Liver (tissue), 8 donors: ENCODE measurements at regions not wholly inside any gene's neighbourhood (a gene's known extent, or its start where the extent isn't known, plus 50 kb on each side); places are given as distances from the start of the nearest gene placed in this dataset.

Source experiments
- DNase-seq: peaks from one replicate; pipeline ENCODE4 v3.0.0-alpha.2; 2017; ENCODE audit warnings: low spot score
- H3K27ac ChIP-seq, 2 donors: one replicate each; pipeline ENCODE4 v1.7.0; 2013; ENCODE audit warnings: inconsistent platforms in 2 of 2, low read length in 2 of 2, control low read depth in 1 of 2, low read depth in 1 of 2, mild to moderate bottlenecking in 1 of 2
- H3K27me3 ChIP-seq, 4 donors: one replicate each; pipeline versions ENCODE4 v1.6.1 to v1.7.0; 2013; ENCODE audit warnings: low read length in 3 of 4, inconsistent platforms in 1 of 4, mild to moderate bottlenecking in 1 of 4, moderate library complexity in 1 of 4; ENCODE audit not compliant: control insufficient read depth in 4 of 4, insufficient read depth in 4 of 4
- H3K36me3 ChIP-seq, 4 donors: one replicate each; pipeline versions ENCODE4 v1.6.1 to v1.7.0; 2013; ENCODE audit warnings: low read length in 3 of 4, mild to moderate bottlenecking in 3 of 4, low read depth in 1 of 4, moderate library complexity in 1 of 4; ENCODE audit not compliant: control insufficient read depth in 4 of 4, insufficient read depth in 3 of 4
- H3K4me1 ChIP-seq, 4 donors: one replicate each; pipeline versions ENCODE4 v1.6.1 to v1.7.0; 2013; ENCODE audit warnings: low read length in 3 of 4, mild to moderate bottlenecking in 3 of 4, moderate library complexity in 1 of 4; ENCODE audit not compliant: control insufficient read depth in 4 of 4, insufficient read depth in 4 of 4
- H3K4me3 ChIP-seq, 3 donors: one replicate each; pipeline versions ENCODE4 v1.6.1 to v1.7.0; 2013; ENCODE audit warnings: low read length in 3 of 3, control low read depth in 1 of 3, low read depth in 1 of 3, mild to moderate bottlenecking in 1 of 3
- H3K9ac ChIP-seq, 2 donors: one replicate each; pipeline ENCODE4 v1.7.0; 2013; ENCODE audit warnings: low read length in 2 of 2, mild to moderate bottlenecking in 2 of 2, moderate library complexity in 2 of 2, control low read depth in 1 of 2, low read depth in 1 of 2
- H3K9me3 ChIP-seq, 4 donors: one replicate each; pipeline versions ENCODE4 v1.6.1 to v1.7.0; 2013; ENCODE audit warnings: low read length in 3 of 4; ENCODE audit not compliant: control insufficient read depth in 4 of 4
- ATF3 ChIP-seq: IDR thresholded peaks from 2 replicates; pipeline ENCODE4 v1.6.1; 2016; ENCODE audit warnings: antibody characterized with exemption
- CTCF ChIP-seq: fragments of 150-350 bp; IDR thresholded peaks from 2 replicates; pipeline ENCODE4 v1.5.1; 2017; ENCODE audit warnings: improper control_type of control experiment, low read depth, low read length; ENCODE audit not compliant: missing input control
- FOXA2 ChIP-seq: IDR thresholded peaks from 2 replicates; pipeline ENCODE4 v1.6.1; 2016; ENCODE audit warnings: antibody characterized with exemption
- GABPA ChIP-seq, 2 donors: IDR thresholded peaks in 1 of 2; conservative IDR thresholded peaks in 1 of 2; 2 replicates each; pipeline ENCODE4 v1.6.1; 2016; ENCODE audit warnings: antibody characterized with exemption in 2 of 2, mild to moderate bottlenecking in 1 of 2, moderate library complexity in 1 of 2
- JUND ChIP-seq, 2 donors: IDR thresholded peaks; 2 replicates each; pipeline ENCODE4 v1.6.1; 2016; ENCODE audit warnings: antibody characterized with exemption in 2 of 2
- NR2F2 ChIP-seq: IDR thresholded peaks from 2 replicates; pipeline ENCODE4 v1.6.1; 2016; ENCODE audit warnings: antibody characterized with exemption
- RXRA ChIP-seq, 2 donors: IDR thresholded peaks; 2 replicates each; pipeline ENCODE4 v1.6.1; 2017 to 2018; ENCODE audit warnings: antibody characterized with exemption in 2 of 2, mild to moderate bottlenecking in 1 of 2
- SP1 ChIP-seq: IDR thresholded peaks from 2 replicates; pipeline ENCODE4 v1.6.1; 2018; ENCODE audit warnings: antibody characterized with exemption, mild to moderate bottlenecking
- TAF1 ChIP-seq: conservative IDR thresholded peaks from 2 replicates; pipeline ENCODE4 v1.6.1; 2016; ENCODE audit warnings: antibody characterized with exemption, mild to moderate bottlenecking
- YY1 ChIP-seq: IDR thresholded peaks from 2 replicates; pipeline ENCODE4 v1.6.1; 2016; ENCODE audit warnings: antibody characterized with exemption, mild to moderate bottlenecking
- WGBS: extraction: QIAGEN DNeasy Blood & Tissue Kit; methylation state at CpG from one replicate; pipeline ENCODE4 v1.1.7; 2013; 5-methylcytosine and 5-hydroxymethylcytosine counted together
- TF ChIP-seq, protein P1 (sequence below): IDR thresholded peaks from 2 replicates; pipeline ENCODE4 v1.6.1; 2016; ENCODE audit warnings: antibody characterized with exemption
- TF ChIP-seq, protein P2 (sequence below): IDR thresholded peaks from 2 replicates; pipeline ENCODE4 v1.6.1; 2016; ENCODE audit warnings: antibody characterized with exemption
- TF ChIP-seq, protein P3 (sequence below): IDR thresholded peaks from 2 replicates; pipeline ENCODE4 v1.6.1; 2016; ENCODE audit warnings: antibody characterized with exemption, mild to moderate bottlenecking
- donor health status: healthy.
- donor health status: healthy.
- donor health status: healthy.
- donor health status: healthy.
- donor health status: healthy.

DNA sequence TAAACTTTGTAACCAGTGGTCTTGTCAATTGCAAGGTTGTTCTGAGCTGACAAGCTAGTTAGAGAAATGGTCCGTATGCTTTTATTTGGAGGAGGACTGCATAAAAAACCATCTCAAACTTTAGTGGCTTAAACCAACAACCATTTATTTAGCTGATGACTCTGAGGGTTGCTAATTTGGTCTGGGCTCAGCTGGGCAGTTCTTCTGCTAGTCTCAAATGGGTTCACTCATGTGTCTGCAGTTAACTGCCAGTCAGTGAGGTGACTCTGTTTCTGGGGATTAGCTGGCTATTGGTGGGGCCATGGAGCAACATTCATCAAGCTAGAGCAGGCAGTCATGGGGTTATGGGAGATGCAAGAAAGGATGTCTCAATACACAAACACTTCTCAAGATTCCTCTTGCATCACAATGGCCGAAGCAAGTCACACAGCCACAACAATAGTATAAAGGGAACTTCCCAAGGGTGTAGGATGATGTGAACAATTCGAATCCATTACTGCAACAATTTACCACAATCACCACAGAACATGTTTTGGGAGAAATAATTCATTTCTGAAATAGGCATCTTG lies 521.9 kb downstream of the INSC start (continued):
- no peak for TF ChIP-seq SP1
- TF ChIP-seq YY1 = no peak
- TF ChIP-seq RXRA (IDR thresholded peaks at IDR 0.05) = no peak
- no peak for TF ChIP-seq NR2F2
- TF ChIP-seq TAF1 = no peak

DNA sequence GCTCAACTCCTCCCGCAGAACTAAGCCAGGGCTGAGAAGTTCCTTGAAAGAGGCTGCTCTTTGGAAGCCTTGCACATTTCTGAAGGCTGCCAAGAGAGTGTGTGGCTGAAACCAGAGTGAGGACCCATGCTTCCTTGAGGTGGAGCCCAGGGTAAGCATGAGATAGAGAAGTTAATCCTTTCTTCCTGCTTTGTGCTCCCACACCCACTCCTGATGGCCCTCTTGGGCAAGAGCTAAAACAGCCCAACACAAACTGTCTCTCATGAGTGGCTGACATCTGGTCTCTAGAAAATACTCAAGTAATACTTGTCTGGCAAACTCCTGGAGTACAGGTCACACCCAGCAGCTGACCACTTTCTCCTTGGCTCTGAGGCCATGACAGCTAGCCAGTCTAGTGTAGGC lies 523.7 kb downstream of the INSC start:
- TF ChIP-seq GABPA (IDR thresholded peaks at IDR 0.05 in 1 of 2, conservative IDR thresholded peaks at IDR 0.05 in 1 of 2) (no peak), ATF3 (no peak), JUND (IDR thresholded peaks at IDR 0.05) (no peak), SP1 (no peak), CTCF (no peak), FOXA2 (no peak), TAF1 (no peak)
- TF ChIP-seq, protein P1, sequence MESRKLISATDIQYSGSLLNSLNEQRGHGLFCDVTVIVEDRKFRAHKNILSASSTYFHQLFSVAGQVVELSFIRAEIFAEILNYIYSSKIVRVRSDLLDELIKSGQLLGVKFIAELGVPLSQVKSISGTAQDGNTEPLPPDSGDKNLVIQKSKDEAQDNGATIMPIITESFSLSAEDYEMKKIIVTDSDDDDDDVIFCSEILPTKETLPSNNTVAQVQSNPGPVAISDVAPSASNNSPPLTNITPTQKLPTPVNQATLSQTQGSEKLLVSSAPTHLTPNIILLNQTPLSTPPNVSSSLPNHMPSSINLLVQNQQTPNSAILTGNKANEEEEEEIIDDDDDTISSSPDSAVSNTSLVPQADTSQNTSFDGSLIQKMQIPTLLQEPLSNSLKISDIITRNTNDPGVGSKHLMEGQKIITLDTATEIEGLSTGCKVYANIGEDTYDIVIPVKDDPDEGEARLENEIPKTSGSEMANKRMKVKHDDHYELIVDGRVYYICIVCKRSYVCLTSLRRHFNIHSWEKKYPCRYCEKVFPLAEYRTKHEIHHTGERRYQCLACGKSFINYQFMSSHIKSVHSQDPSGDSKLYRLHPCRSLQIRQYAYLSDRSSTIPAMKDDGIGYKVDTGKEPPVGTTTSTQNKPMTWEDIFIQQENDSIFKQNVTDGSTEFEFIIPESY = no peak
- TF ChIP-seq, protein P2, sequence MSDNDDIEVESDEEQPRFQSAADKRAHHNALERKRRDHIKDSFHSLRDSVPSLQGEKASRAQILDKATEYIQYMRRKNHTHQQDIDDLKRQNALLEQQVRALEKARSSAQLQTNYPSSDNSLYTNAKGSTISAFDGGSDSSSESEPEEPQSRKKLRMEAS = no peak
- H3K4me1 ChIP-seq = peaks cover 0 to 6% (median 0%) of the 10 kb centered on the region in 4 donors
- no peaks in the 10 kb centered on the region for H3K27me3 ChIP-seq
- no peak overlapping the region for H3K9ac ChIP-seq
- no peak overlapping the region for H3K4me3 ChIP-seq
- DNase-seq = no peak
- H3K36me3 ChIP-seq = no peaks in the 10 kb centered on the region
- WGBS = 90% methylated on average over 1 of the region's 1 CpG
- peaks cover 0 to 3% (median 0%) of the 10 kb centered on the region in 4 donors for H3K9me3 ChIP-seq
- no peak overlapping the region for H3K27ac ChIP-seq

DNA sequence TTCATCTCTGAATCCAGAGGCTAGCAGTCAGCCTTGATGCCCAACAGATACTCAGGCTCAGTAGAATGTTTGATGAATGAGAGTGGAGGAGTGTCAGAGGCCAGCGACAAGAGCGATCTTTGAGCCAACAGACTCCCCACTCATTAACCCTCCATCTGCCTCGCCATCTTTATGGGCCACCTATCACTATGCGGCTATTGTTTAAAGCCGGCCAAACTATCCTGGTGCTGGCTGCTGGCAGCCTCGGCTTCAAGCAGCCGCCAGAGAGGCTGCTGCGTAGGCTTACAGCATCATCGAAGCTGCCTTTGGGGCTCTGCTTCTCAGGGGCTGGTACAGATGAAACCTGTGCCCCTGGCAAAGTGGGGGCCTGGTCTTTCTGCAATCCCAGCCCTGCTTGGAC lies 525.6 kb downstream of the INSC start:
- no peak for DNase-seq
- no peak overlapping the region for H3K4me3 ChIP-seq
- WGBS = 73% methylated on average over 9 of the region's 9 CpGs
- no peaks in the 10 kb centered on the region for H3K27me3 ChIP-seq
- H3K27ac ChIP-seq = no peak overlapping the region
- H3K9ac ChIP-seq = no peak overlapping the region
- peaks cover 0 to 3% (median 0%) of the 10 kb centered on the region in 4 donors for H3K9me3 ChIP-seq
- TF ChIP-seq, protein P2 = no peak
- TF ChIP-seq, protein P3, sequence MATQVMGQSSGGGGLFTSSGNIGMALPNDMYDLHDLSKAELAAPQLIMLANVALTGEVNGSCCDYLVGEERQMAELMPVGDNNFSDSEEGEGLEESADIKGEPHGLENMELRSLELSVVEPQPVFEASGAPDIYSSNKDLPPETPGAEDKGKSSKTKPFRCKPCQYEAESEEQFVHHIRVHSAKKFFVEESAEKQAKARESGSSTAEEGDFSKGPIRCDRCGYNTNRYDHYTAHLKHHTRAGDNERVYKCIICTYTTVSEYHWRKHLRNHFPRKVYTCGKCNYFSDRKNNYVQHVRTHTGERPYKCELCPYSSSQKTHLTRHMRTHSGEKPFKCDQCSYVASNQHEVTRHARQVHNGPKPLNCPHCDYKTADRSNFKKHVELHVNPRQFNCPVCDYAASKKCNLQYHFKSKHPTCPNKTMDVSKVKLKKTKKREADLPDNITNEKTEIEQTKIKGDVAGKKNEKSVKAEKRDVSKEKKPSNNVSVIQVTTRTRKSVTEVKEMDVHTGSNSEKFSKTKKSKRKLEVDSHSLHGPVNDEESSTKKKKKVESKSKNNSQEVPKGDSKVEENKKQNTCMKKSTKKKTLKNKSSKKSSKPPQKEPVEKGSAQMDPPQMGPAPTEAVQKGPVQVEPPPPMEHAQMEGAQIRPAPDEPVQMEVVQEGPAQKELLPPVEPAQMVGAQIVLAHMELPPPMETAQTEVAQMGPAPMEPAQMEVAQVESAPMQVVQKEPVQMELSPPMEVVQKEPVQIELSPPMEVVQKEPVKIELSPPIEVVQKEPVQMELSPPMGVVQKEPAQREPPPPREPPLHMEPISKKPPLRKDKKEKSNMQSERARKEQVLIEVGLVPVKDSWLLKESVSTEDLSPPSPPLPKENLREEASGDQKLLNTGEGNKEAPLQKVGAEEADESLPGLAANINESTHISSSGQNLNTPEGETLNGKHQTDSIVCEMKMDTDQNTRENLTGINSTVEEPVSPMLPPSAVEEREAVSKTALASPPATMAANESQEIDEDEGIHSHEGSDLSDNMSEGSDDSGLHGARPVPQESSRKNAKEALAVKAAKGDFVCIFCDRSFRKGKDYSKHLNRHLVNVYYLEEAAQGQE = no peak
- peaks cover 0 to 6% (median 0%) of the 10 kb centered on the region in 4 donors for H3K4me1 ChIP-seq
- no peaks in the 10 kb centered on the region for H3K36me3 ChIP-seq
